Body of pancreas (tissue), 4 donors: ENCODE measurements at regions not wholly inside any gene's neighbourhood (a gene's known extent, or its start where the extent isn't known, plus 50 kb on each side); places are given as distances from the start of the nearest gene placed in this dataset.

Source experiments
- ATAC-seq: fragments of 150-250 bp; one replicate; pipeline ENCODE4 v1.9.1; 2016
- DNase-seq, 4 donors: peaks; one replicate each; pipeline ENCODE4 v3.0.0-alpha.2; 2019
- H3K27ac ChIP-seq, 4 donors: fragments of 200-600 bp; sonication (generic); 1 replicate in 3 of 4; 2 replicates in 1 of 4; pipeline versions ENCODE4 v1.5.1 to v1.6.1; 2016 to 2019; ENCODE audit warnings: mild to moderate bottlenecking in 1 of 4, mixed read lengths in 1 of 4, moderate library complexity in 1 of 4
- H3K27me3 ChIP-seq, 2 donors: fragments of 200-600 bp; sonication (generic); one replicate each; pipeline ENCODE4 v1.6.0; 2016; ENCODE audit warnings: mild to moderate bottlenecking in 1 of 2
- H3K36me3 ChIP-seq, 2 donors: fragments of 200-600 bp; sonication (generic); replicated peaks in 1 of 2; 2 replicates each; pipeline ENCODE4 v1.5.1; 2016; ENCODE audit warnings: low read depth in 2 of 2; ENCODE audit not compliant: insufficient read depth in 1 of 2
- H3K4me1 ChIP-seq: fragments of 200-600 bp; sonication (generic); one replicate; pipeline ENCODE4 v1.6.0; 2016
- H3K4me3 ChIP-seq, 2 donors: fragments of 200-600 bp; sonication (generic); 1 replicate in 1 of 2; 2 replicates in 1 of 2; pipeline ENCODE4 v1.5.1; 2016 to 2019
- H3K9me3 ChIP-seq, 3 donors: fragments of 200-600 bp; sonication (generic); 1 replicate in 2 of 3; 2 replicates in 1 of 3; pipeline ENCODE4 v1.5.1; 2016
- CTCF ChIP-seq, 7 experiments: fragments of 450-650 bp in 4 of 7; fragments of 200-600 bp in 3 of 7; sonication (generic) in 3 of 7; IDR thresholded peaks; one replicate each; pipeline ENCODE4 v1.5.1; 2016 to 2019; ENCODE audit warnings: antibody characterized with exemption in 7 of 7
- POLR2A ChIP-seq, 3 donors: fragments of 450-650 bp; IDR thresholded peaks; one replicate each; pipeline ENCODE4 v1.6.1; 2016; ENCODE audit warnings: antibody characterized with exemption in 3 of 3, mild to moderate bottlenecking in 2 of 3
- WGBS, 2 donors: methylation state at CpG; one replicate each; pipeline ENCODE4 v1.1.5; 2017; 5-methylcytosine and 5-hydroxymethylcytosine counted together
- intact Hi-C: fragments of 100-400 bp; cut with DNase I; formaldehyde crosslinking; loops from one replicate; pipeline ENCODE4 v1.15.1; 2023

DNA sequence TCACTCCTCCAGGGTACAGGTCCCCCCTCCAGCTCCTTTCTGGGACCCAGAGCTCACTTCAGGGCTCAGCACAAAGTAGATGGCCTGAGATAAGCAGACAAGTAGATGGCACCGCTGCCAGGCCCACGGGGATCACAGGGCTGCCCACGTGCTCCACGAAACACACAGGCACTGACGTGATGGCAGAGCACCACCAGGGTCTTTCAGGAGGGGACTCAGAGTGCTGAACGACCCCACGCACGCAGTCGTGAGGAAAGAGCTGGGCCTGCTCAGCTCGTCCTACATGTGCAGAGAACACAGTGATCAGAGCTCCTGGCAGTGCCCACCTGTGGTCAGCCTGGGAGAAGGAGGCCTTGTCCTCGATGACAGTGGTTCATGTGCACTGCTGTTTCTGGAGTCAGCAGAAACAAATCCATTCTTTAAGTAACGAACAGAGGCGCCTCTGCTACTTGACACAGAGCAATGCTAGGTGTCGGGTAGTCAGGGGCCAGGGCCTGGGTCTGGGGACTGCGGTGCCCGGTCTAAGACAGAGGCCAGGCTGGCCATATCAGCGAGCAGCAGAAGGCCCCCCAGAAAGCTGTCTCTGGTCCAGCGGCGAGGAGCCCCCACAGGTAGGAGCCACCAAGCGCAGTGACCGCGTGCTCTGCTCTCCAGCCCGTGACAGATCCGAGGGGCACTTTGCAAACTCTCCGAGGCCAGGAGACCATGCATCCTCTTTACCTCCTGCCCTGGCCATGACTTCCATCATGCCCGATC lies 129.8 kb upstream of the FAM20C start:
- TF ChIP-seq POLR2A (IDR thresholded peaks at IDR 0.05) (no peak), CTCF (IDR thresholded peaks at IDR 0.05) (no peak)
- Histone ChIP-seq H3K4me1 (no peaks in the 10 kb centered on the region), H3K27ac (no peak overlapping the region), H3K9me3 (no peaks in the 10 kb centered on the region), H3K4me3 (no peak overlapping the region), H3K36me3 (no peaks in the 10 kb centered on the region), H3K27me3 (no peaks in the 10 kb centered on the region)
- 91 to 93% methylated on average over 15 to 25 of the region's 26 CpGs for WGBS, 2 donors
- ATAC-seq = no peak
- peak in 2 of 4 donors; percentile 4 to 7 for DNase-seq
- intact Hi-C loops = no loop called here

DNA sequence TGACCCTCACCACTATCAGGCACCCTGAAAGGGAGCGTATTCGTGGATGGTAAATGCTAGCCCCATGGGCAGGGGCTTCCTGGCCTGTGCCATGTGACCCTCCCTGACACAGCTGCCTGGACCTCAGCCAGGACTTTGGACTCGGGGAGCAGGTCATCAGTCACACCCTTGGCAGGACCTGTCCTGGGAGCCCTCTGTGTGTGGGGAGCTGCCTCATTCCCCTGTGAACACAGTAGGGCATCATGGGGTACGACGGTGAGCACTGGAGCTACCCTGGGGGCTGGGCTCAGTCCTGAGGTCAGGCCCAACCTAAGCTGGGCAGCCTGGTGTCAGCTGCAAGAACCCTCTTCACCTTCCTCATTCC lies 129.3 kb upstream of the FAM20C start:
- peak in 2 of 4 donors; percentile 5 to 11 for DNase-seq
- TF ChIP-seq CTCF (IDR thresholded peaks at IDR 0.05) (no peak), POLR2A (IDR thresholded peaks at IDR 0.05) (no peak)
- Histone ChIP-seq H3K4me1 (no peaks in the 10 kb centered on the region), H3K36me3 (no peaks in the 10 kb centered on the region), H3K27ac (no peak overlapping the region), H3K4me3 (no peak overlapping the region), H3K27me3 (no peaks in the 10 kb centered on the region), H3K9me3 (no peaks in the 10 kb centered on the region)
- intact Hi-C loops = no loop called here
- ATAC-seq = no peak
- 73% methylated on average over 5 of the region's 5 CpGs; no CpG with 5 or more reads in 1 of the 2 donors for WGBS, 2 donors

- intact Hi-C loops = no loop called here
- ATAC-seq = no peak
- Histone ChIP-seq H3K27ac (no peak overlapping the region), H3K36me3 (no peaks in the 10 kb centered on the region), H3K4me3 (no peak overlapping the region), H3K27me3 (no peaks in the 10 kb centered on the region), H3K9me3 (no peaks in the 10 kb centered on the region), H3K4me1 (peaks cover 2% of the 10 kb centered on the region)
- DNase-seq = peak in 1 of 4 donors; percentile 5
- TF ChIP-seq POLR2A (IDR thresholded peaks at IDR 0.05) = no peak
- TF ChIP-seq CTCF (IDR thresholded peaks at IDR 0.05) = no peak
- WGBS, 2 donors = 65 to 84% methylated on average over 10 to 11 of the region's 11 CpGs
Measured at GRCh38 chr7:63521-64021, 128.8 kb upstream of the FAM20C start.

DNA sequence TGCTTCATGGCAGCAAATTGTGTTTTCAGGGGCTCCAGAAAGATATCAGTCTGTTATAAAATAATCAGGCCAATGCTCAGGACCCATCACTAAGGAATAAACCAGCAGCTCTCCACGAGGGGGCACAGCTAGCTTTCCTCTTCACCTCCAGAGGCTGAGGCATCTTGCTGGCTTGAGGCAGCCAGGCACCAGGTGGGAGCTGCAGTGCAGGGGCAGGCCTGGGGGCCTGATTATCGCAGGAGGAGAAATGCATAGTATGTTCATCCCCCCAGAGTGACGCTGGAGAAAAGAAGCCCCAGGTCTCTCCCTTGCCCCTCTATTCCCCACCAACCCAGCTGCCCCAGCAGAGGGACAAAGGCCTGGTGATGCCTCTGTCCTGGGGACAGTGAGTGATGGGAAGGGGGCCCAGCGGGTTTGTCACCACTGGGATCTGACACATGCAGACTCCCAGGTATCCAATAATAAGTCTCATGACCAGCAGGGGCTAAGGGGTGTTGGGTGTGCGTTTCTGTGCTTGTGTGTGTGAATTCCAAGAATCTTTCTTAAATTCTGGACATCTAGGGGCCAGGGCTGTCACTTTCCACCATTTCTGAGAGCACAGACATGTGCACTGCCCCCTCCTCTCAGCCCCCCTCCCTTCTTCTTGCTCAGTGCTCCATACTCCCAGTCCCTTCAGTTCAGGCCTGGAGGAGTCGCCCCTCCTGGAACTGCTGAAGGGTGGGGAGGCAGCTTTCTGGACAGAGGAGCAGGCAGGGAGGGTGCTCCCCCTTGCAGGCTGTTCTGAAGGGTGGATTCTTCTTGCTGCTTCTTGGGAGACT lies 128.1 kb upstream of the FAM20C start:
- H3K4me1 ChIP-seq = peaks cover 6% of the 10 kb centered on the region
- H3K9me3 ChIP-seq = no peaks in the 10 kb centered on the region
- no peaks in the 10 kb centered on the region for H3K27me3 ChIP-seq
- no peaks in the 10 kb centered on the region for H3K36me3 ChIP-seq
- DNase-seq = peak; percentile 59 to 74 (median 65)
- peak; percentile 69 for ATAC-seq
- no peak overlapping the region for H3K27ac ChIP-seq
- intact Hi-C loops = no loop called here
- no peak overlapping the region for H3K4me3 ChIP-seq
- 67 to 73% methylated on average over 6 of the region's 6 CpGs for WGBS, 2 donors
- TF ChIP-seq POLR2A (IDR thresholded peaks at IDR 0.05) (no peak), CTCF (IDR thresholded peaks at IDR 0.05) (peak in 6 of 7 experiments; percentile 19 to 57 (median 43))
